HG03175 (cell line): ENCODE measurements at regions not wholly inside any gene's neighbourhood (a gene's known extent, or its start where the extent isn't known, plus 50 kb on each side); places are given as distances from the start of the nearest gene placed in this dataset.

ENCODE experiments used
- ATAC-seq: cut with Tn5 transposase; IDR thresholded peaks from one replicate; pipeline ENCODE4 v1.9.1; 2021; ENCODE audit warnings: mild to moderate bottlenecking, moderate library complexity; ENCODE audit not compliant: unreplicated experiment

DNA sequence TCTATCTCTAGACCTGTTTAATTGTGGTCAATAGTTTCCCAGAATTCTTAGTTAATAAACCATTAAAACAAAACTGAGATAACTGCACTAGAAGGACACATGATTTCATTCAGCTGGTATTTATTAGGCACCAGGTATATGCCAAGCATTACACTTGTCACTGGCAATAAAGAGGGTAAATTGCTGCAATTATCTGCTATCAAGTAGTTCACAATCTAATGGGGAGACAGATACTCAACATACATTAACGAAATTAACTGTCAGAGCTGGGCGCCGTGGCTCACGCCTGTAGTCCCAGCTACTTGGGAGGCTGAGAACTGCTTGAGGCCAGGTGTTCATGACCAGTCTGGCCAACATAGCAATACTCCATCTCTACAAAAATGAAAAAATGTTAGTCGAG is 71.7 kb upstream of the WIPF1 start:
- no peak for ATAC-seq

DNA sequence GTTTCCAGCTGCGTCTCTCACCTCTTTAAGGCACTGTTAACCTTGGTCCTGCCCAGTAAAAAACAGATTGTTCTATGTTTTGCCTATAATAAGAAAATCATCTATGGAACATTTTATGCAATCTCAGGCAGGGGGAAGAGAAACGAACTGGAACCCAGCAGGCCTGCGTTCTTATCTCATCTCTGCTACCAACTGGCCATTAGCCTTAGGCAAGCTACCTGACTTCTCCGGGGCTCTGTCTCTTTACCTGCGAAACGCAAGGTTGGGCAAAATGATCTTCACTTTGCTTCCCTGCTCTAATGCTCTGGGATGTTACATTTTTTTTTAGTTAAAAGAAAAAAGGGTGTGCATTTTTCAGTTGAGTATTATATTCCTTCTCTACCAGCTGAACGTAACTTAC is 70.5 kb upstream of the WIPF1 start:
- ATAC-seq = no peak

DNA sequence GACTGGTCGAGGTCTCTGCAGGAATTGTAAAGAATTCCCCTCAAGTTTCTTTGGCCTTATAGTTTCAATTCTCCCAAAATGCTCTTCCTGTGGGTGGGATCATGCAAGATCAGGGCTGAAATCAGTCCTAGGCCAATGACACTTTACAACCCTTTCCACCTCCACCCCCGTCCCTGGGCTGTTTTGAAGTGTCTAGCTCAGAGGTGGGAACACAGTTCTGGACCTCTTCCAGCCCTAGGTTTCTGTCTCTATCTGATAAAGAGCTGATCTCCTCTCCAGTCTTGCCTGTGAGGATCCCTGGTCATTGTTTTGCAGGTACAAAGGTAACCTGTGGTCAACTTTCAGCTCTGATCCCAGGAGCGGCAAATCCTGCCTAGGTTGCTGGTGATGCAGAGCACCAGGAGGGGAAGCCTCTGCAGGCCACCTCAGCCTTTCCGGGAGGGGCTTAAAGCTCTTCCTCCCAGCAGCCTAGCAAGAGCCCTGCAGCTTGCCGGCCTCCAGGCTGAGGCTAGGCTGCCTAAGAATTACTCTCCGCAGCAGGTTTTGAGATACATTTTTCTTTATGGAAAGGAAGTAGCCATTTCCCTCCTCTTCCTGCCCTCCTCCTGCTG is 69.8 kb upstream of the WIPF1 start:
- ATAC-seq = no peak

DNA sequence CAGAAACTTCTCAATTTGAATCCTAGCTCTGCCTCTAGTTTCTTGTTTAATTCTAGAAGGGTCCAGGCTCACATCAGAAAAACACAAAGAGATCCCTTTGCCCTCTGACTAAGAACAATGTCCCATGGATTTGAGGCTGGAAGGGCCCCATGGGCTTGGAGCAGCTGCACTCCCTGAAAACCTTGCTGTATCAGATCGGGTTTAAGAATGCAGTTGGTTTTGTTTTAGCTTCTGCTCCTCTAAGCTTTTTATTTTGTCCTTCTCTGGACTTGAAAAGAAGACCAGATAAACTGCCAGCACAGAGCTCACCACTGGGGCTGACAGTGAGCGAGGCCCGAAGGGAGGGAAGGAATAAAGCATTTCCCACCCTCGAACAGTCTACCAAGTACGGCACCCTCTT is 69.2 kb upstream of the WIPF1 start:
- no peak for ATAC-seq

DNA sequence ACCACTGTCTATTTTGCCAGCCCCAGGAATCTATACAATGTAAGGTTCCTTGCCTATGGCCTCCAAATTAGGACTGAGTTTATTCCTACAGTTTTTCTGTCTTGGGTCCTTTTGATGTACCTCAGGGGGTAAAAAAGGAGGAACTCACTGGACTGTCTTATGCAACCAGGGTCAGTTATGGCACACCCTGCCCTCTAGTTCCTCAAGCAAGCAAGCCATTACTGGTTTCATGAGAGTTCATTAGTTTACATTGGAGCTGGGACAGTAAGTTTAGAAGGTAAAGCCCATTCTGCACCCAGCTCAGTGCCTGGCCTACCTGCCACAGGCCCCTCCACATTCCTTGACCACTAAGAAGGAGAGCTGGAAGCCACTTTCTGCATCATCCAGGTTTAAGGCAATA is 68.7 kb upstream of the WIPF1 start:
- ATAC-seq = no peak

DNA sequence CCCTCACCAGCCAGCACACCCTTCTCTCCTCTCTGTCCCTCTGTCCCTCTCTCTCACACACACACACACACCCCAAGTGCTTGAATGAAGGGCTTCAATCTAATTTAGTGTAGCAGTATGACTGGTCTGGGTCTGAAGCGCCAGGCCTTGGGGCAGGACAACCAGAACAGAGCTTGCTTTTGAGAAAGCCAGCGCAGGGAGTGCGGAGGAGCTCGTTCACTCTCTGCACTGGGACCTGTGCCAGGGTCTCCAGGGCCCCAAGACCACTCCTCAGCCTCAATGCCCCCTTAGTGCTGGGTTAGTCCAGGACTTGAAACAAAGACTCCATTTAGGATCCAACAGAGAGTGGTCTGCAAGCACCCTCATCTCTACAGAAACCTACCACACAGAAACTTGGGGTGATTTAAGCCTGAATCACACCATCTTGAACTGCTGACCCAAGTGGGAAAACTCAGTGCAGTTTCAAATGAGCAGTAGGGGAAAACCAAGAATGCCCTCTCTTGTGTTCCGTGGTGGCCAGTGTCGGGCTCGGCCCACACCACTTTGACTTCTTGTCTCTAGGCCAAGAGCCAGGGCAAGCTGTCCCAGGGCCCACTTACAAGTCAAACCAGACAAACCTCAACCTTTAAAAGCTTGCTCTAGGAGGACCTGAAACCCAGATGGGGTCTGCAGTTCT is 66.6 kb upstream of the WIPF1 start:
- ATAC-seq = no peak

DNA sequence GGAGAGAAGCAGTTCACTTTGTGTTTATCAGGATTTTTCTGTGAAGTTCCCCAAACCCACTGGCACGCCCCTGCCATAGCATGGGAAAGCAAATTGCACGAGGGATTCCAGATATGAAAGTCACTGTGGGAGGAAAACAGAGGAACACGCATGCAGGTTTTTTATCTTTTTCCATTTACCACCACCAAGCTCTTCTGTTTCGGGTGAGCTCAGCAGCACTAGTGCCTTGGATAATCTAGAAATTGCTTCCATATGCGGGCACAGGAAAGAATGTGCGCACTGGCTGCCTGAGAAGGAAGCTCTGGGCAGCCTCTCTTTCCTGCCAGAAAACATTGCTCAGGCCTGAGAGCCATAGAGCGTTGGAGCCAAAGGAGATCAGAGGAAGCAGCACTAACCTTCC is 65.9 kb upstream of the WIPF1 start:
- ATAC-seq = no peak

DNA sequence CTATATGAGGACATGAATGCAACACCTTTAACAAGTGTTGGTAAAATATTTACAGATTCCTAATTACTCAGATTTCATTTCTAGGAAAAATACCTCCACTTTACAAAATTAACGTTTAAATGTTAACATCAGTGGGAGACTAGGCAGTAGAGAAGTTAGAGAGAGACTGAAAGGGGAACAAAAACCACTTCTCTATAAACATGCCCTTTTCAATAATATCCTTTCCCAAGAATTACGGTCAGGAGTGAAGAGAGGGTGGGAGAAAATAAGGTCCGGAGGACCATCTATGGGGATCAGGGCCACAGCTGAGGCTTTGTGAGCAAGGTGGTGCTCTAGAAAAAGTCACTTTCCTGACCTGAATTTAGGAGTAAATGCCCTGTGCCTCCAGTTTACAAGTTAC is 65.3 kb upstream of the WIPF1 start:
- no peak for ATAC-seq

DNA sequence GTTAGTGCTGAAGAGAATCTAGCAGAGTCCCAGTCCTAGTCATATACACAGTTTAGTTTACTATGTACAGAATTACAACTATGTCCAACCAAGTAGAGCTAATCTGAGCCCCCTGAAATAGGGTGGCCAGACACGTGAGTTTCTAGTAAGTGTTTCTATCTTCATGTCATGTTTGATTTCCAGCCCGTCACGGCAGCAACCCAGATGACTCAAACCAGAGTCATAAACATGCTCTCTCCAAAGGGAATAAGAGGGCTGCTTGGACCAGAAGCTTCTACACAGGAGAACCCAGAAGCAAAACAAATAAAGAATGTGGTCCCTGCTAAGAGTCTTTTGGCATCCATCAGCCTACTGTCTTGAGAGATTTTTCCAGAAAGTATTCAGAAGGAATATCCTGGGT is 64.9 kb upstream of the WIPF1 start:
- no peak for ATAC-seq

DNA sequence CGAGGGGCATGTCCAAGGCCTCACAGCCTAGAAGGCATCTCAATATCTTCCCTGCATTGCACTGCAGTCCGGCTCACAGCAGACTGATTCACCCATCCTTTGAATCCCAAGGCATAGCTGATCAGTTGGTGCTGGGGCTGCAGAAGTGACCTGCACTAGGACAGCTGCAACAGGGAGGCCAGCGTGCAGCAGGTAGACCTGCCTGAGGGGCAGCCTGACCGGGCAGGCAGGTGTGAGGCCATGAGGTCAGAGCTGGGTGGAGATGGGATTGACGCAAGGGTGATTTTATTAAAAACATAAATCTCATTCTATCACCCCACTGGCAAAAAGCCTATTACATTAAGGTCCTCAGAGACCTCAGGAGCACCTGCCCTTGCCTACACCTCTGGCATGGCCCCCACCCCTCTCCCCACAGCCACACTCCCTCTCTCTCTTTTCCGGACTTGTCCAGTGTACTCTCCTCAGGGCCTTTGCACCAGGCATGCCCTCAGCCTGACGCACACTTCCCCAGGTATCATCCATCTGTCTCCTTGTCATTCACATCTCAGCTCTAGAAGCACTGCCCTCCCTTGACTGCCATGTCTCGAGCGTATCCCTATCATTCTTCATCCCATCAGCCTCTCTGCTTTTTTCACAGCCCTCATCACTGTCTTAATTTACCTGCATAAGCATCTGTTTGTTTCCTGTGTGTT is 63.5 kb upstream of the WIPF1 start:
- no peak for ATAC-seq

DNA sequence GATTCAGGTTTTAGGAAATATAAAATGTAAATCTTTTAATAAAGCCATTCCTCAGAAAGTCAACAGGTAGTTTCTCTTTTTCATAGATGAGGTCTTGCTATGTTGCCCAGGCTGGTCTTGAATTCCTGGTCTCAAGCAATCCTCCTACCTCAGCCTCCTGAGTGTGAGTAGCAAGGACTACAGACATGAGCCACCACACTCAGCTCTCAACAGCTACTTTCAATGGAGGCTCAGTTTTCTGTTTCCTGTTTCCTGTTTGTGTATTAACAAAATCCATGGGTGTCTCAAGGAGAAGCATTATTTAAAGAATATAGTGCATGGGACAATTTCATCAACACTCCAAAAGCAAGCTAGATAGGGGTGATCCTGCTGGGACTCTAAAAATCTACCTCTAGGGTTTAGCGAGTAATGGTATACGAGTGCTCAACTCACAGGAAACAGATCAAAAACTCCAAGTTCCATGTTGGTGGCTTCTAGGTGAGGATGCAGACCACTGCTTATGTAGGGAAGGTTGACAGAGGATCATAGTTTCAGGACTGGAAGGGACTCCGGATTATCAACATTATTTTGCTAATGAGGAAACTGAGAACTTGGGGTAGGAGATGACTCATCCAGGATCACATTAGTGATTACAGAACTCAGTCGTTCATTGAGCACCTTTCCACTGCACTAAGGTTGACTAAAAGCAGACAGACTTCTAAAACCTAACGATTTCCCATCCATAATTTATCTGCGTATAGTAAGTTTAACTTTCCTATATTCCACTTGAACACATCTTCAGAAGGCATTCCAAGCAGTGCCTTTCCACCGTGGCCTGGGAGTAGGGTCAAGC is 61.7 kb upstream of the WIPF1 start:
- no peak for ATAC-seq

DNA sequence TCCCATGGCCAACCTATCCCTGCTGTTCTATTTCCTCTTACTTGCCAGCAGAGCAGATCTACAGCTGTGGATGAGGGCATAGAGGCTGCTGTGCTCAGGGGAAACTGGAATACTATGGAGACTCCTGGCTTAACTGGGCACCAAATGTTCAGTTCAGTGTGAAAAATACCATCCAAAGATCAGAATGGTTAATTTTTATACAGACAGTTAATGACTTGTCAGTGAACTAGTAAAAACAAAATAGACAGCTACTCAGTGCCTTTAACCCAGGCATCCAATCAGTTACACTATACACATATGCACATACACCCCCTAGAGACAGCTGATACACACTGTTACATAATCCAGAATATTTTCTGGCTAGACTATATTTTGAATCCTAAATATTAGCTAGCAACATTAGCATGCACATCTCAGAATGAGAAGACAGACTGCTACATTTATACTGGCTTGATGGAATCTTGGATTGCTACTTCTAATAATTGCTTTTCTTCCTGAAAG is 59.1 kb upstream of the WIPF1 start:
- no peak for ATAC-seq

DNA sequence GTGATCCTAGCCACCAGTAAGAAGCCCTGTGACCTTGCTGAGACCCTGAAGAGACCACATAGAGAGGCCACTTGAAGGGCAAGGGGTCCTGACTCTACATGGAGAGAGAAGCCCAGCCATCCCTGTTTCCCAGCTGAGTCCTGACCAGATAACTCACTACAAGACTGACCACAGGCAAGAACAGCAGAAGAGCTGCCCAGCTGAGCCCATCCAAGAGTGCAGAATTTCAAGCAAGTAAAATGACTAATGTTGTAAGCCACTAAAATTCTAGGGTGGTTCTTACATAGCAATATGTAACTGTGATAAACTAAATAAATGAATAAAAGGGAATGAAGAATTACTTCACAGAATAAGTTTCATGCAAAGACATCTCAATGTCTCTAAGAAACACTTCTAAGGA is 58.4 kb upstream of the WIPF1 start:
- ATAC-seq = no peak

DNA sequence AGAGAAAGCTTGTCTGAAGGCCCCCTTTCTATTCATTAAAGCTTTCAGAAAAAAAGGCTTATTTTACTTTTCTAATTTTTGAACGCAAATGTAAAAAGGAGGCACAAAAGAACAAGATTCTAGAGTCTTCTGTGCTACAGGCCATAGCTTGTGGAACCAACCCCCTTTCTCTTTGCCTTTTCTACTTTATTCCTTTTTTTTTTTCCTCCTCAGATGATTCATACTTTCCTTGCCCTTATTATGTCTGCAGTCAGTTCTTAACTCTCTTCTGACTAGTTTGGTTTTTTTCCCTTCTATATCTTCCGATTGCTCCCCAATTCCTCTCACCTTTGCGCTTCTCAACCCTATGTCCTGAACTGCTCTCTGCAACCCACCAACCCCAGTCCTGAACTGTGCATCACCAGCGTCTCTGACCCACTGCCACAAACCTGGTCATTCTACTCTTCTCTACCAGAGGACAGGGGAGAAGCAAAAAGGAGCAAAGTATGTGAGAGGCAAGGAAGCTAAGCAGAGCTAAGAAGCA is 56.9 kb upstream of the WIPF1 start:
- ATAC-seq = no peak

DNA sequence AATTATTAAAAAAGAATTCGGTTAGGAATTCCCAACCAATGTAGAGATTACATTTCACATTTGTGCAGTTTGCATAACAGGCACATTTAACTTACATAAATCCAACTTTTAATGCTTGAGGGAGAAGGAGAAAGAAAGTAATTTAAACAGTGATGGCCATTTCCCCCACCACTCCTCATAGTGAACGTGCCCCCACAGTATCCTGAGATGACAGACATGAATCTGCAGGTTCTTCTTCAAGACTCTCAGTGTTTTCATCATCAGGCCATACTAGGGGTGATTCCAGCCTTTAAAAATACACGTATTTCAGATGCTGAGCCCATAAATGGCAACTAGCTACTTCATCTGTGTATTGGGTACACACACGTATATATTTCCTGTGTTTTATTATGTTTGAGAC is 51.3 kb upstream of the WIPF1 start:
- ATAC-seq = no peak
